ENCODE measurements at regions not wholly inside any gene's neighbourhood (a gene's known extent, or its start where the extent isn't known, plus 50 kb on each side); places are given as distances from the start of the nearest gene placed in this dataset.

GRCh38 chr21:43320526-43320925, 106.4 kb downstream of the SIK1 start:
- TF ChIP-seq, protein P1, sequence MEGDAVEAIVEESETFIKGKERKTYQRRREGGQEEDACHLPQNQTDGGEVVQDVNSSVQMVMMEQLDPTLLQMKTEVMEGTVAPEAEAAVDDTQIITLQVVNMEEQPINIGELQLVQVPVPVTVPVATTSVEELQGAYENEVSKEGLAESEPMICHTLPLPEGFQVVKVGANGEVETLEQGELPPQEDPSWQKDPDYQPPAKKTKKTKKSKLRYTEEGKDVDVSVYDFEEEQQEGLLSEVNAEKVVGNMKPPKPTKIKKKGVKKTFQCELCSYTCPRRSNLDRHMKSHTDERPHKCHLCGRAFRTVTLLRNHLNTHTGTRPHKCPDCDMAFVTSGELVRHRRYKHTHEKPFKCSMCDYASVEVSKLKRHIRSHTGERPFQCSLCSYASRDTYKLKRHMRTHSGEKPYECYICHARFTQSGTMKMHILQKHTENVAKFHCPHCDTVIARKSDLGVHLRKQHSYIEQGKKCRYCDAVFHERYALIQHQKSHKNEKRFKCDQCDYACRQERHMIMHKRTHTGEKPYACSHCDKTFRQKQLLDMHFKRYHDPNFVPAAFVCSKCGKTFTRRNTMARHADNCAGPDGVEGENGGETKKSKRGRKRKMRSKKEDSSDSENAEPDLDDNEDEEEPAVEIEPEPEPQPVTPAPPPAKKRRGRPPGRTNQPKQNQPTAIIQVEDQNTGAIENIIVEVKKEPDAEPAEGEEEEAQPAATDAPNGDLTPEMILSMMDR (IDR thresholded peaks at IDR 0.05), result no peak
- Histone ChIP-seq H3K9me3 (peaks cover 0 to 6% of the 10 kb centered on the region in 2 donors), H3K27ac (no peak overlapping the region), H3K4me1 (peaks cover 0 to 9% of the 10 kb centered on the region in 2 donors), H3K27me3 (peaks cover 0 to 4% of the 10 kb centered on the region in 2 donors), H3K4me3 (no peak overlapping the region), H3K36me3 (no peaks in the 10 kb centered on the region)
- intact Hi-C loops (cut with DNase I), result no loop called here
- ATAC-seq, result no peak
- DNase-seq, result peak in 1 of 4 donors; percentile 38

DNA sequence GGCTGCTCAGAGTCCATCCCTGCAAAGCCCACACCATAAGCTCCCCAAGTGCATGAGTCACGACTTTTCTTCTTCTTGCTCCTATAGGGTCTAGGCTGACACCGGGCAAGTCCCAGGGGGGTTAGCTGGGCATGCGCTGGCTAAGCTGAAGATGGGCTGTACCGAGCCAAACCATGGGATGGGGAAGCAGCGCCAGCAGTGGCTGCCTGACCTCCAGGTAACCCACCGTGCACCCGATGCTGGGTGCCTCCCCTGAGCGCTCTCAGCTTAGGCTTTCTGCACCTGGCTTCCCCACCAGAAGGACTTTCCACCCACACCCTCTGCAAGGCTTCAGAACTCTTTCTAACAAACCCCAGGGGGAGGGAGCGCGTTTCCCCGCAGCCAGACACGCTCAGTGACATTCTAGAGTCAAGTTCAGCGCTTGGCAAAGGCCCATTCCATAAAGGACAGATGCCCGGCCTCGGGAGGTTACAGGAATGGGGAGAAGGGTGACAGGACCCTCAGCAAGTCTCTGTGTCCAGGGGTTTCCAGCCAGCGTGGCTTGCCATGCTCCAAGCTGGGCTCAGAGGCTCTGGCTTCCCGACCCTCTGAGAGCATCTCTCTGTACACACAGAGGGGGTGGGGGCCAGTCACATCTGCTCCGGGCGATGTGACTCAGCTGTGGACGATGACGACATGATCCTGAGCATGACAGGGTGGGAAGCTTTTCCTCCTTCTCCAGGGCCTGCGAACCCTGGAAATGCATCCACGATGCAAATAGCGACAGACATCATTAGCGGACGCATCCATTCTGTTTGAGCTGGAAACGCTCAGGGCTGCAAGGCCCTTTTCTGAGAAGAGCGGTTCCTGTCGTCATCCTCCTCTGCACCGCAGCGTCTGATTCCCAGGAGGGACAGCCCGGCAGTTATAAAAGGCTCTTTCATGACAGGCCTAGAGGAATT, 107.8 kb downstream of the SIK1 start:
- Histone ChIP-seq H3K9me3 (peaks cover 0 to 6% of the 10 kb centered on the region in 2 donors), H3K36me3 (no peaks in the 10 kb centered on the region), H3K27me3 (peaks cover 0 to 8% of the 10 kb centered on the region in 2 donors), H3K4me1 (peaks cover 0 to 9% of the 10 kb centered on the region in 2 donors), H3K27ac (no peak overlapping the region), H3K4me3 (no peak overlapping the region)
- TF ChIP-seq, protein P1 (IDR thresholded peaks at IDR 0.05), result no peak
- peak in 1 of 4 donors; percentile 52 for DNase-seq
- no peak for ATAC-seq
- intact Hi-C loops (cut with DNase I), result no loop called here

- intact Hi-C loops (cut with DNase I), result no loop called here
- no peak overlapping the region for H3K4me3 ChIP-seq
- peaks cover 0 to 5% of the 10 kb centered on the region in 2 donors for H3K4me1 ChIP-seq
- DNase-seq, result peak in 1 of 4 donors; percentile 0
- no peak for ATAC-seq
- H3K27me3 ChIP-seq, result peaks cover 0 to 8% of the 10 kb centered on the region in 2 donors
- no peaks in the 10 kb centered on the region for H3K36me3 ChIP-seq
- peaks cover 0 to 6% of the 10 kb centered on the region in 2 donors for H3K9me3 ChIP-seq
- TF ChIP-seq, protein P1 (IDR thresholded peaks at IDR 0.05), result no peak
- H3K27ac ChIP-seq, result no peak overlapping the region
Measured at GRCh38 chr21:43318368-43318767, 108.6 kb downstream of the SIK1 start.

- Histone ChIP-seq H3K27ac (no peak overlapping the region), H3K4me1 (peaks cover 0 to 1% of the 10 kb centered on the region in 2 donors), H3K27me3 (peaks cover 0 to 8% of the 10 kb centered on the region in 2 donors), H3K36me3 (no peaks in the 10 kb centered on the region), H3K4me3 (no peak overlapping the region), H3K9me3 (peaks cover 0 to 6% of the 10 kb centered on the region in 2 donors)
- no peak for ATAC-seq
- intact Hi-C loops (cut with DNase I), result no loop called here
- DNase-seq, result no peak
- TF ChIP-seq, protein P1 (IDR thresholded peaks at IDR 0.05), result no peak
Measured at GRCh38 chr21:43317959-43318358, 109.0 kb downstream of the SIK1 start.

- Histone ChIP-seq H3K27ac (no peak overlapping the region), H3K4me3 (no peak overlapping the region), H3K9me3 (peaks cover 0 to 6% of the 10 kb centered on the region in 2 donors), H3K4me1 (no peaks in the 10 kb centered on the region), H3K36me3 (no peaks in the 10 kb centered on the region), H3K27me3 (peaks cover 0 to 8% of the 10 kb centered on the region in 2 donors)
- DNase-seq (peak in 1 of 4 donors; percentile 22), ATAC-seq (no peak)
- TF ChIP-seq, protein P1 (IDR thresholded peaks at IDR 0.05), result no peak
- intact Hi-C loops (cut with DNase I), result no loop called here
Measured at GRCh38 chr21:43317254-43317748, 109.6 kb downstream of the SIK1 start.

Data from left lung (tissue), 4 donors.